Transverse colon (tissue), 4 donors: ENCODE measurements at regions not wholly inside any gene's neighbourhood (a gene's known extent, or its start where the extent isn't known, plus 50 kb on each side); places are given as distances from the start of the nearest gene placed in this dataset.

Source experiments
- EP300 ChIP-seq: sonication (generic); formaldehyde crosslinking; IDR thresholded peaks from one replicate; pipeline ENCODE4 v1.6.1; 2017; ENCODE audit warnings: antibody characterized with exemption, low read depth
- POLR2A ChIP-seq: fragments of 450-650 bp; IDR thresholded peaks from one replicate; pipeline ENCODE4 v1.6.1; 2016; ENCODE audit warnings: antibody characterized with exemption, mild to moderate bottlenecking, moderate library complexity
- POLR2AphosphoS5 ChIP-seq, 3 donors: sonication (generic); formaldehyde crosslinking; IDR thresholded peaks; one replicate each; pipeline ENCODE4 v1.6.1; 2016; ENCODE audit warnings: antibody characterized with exemption in 3 of 3
- TF ChIP-seq, protein P1 (sequence below), 5 experiments: fragments of 200-600 bp in 3 of 5; fragments of 450-650 bp in 2 of 5; sonication (generic) in 3 of 5; IDR thresholded peaks; 1 replicate in 2 of 5; 2 replicates in 3 of 5; pipeline ENCODE4 v1.5.1; 2016 to 2017; ENCODE audit warnings: antibody characterized with exemption in 5 of 5, inconsistent platforms in 3 of 5, mild to moderate bottlenecking in 2 of 5, moderate library complexity in 1 of 5

DNA sequence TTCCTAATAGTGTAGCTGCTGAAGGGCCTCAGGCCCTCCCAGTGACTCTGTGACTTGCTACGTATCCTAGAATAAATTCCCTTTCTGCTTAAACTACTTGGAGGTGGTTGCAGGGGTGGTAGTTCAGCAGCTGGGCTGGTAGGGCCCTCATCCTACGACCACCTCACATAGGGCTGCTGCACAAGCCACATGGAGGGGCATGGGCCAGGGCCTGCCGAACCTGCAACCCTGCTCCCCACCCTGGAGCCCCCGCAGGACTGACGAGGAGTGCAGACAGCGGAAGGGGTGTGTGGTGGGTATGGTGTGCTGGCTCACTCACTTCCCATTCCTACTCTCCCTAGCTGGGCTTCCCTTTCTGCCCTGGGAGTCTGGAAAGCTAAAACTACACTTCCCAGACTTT lies 56.2 kb upstream of the MLN start:
- TF ChIP-seq, protein P1, sequence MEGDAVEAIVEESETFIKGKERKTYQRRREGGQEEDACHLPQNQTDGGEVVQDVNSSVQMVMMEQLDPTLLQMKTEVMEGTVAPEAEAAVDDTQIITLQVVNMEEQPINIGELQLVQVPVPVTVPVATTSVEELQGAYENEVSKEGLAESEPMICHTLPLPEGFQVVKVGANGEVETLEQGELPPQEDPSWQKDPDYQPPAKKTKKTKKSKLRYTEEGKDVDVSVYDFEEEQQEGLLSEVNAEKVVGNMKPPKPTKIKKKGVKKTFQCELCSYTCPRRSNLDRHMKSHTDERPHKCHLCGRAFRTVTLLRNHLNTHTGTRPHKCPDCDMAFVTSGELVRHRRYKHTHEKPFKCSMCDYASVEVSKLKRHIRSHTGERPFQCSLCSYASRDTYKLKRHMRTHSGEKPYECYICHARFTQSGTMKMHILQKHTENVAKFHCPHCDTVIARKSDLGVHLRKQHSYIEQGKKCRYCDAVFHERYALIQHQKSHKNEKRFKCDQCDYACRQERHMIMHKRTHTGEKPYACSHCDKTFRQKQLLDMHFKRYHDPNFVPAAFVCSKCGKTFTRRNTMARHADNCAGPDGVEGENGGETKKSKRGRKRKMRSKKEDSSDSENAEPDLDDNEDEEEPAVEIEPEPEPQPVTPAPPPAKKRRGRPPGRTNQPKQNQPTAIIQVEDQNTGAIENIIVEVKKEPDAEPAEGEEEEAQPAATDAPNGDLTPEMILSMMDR (IDR thresholded peaks at IDR 0.05), result no peak
- TF ChIP-seq POLR2A, result no peak
- TF ChIP-seq EP300, result no peak
- TF ChIP-seq POLR2AphosphoS5 (IDR thresholded peaks at IDR 0.05), result no peak
